Gastroesophageal sphincter (tissue), 4 donors: ENCODE measurements at regions not wholly inside any gene's neighbourhood (a gene's known extent, or its start where the extent isn't known, plus 50 kb on each side); places are given as distances from the start of the nearest gene placed in this dataset.

Source experiments
- ATAC-seq: fragments of 150-250 bp; one replicate; pipeline ENCODE4 v1.9.1; 2016; ENCODE audit warnings: mild to moderate bottlenecking, moderate library complexity
- H3K27ac ChIP-seq, 4 donors: fragments of 200-600 bp; sonication (generic) in 3 of 4; 1 replicate in 3 of 4; 2 replicates in 1 of 4; pipeline ENCODE4 v1.5.1; 2016 to 2019
- H3K27me3 ChIP-seq: fragments of 200-600 bp; sonication (generic); one replicate; pipeline ENCODE4 v1.5.1; 2019
- H3K36me3 ChIP-seq, 2 donors: fragments of 200-600 bp; sonication (generic); one replicate each; pipeline ENCODE4 v1.5.1; 2019; ENCODE audit warnings: control low read depth in 1 of 2
- H3K4me1 ChIP-seq, 3 donors: fragments of 200-600 bp; sonication (generic); 1 replicate in 2 of 3; 2 replicates in 1 of 3; pipeline ENCODE4 v1.5.1; 2016 to 2019; ENCODE audit warnings: control low read depth in 2 of 3
- H3K4me3 ChIP-seq, 2 donors: fragments of 200-600 bp; sonication (generic); one replicate each; pipeline ENCODE4 v1.5.1; 2019; ENCODE audit warnings: mild to moderate bottlenecking in 1 of 2, moderate library complexity in 1 of 2
- H3K9me3 ChIP-seq, 3 donors: fragments of 200-600 bp; sonication (generic); one replicate each; pipeline ENCODE4 v1.5.1; 2017 to 2019; ENCODE audit warnings: control low read depth in 2 of 3
- EP300 ChIP-seq: sonication (generic); formaldehyde crosslinking; IDR thresholded peaks from one replicate; pipeline ENCODE4 v1.6.1; 2017; ENCODE audit warnings: antibody characterized with exemption, mild to moderate bottlenecking
- POLR2A ChIP-seq, 2 donors: fragments of 450-650 bp; IDR thresholded peaks; one replicate each; pipeline ENCODE4 v1.6.1; 2017; ENCODE audit warnings: antibody characterized with exemption in 2 of 2, mild to moderate bottlenecking in 2 of 2, moderate library complexity in 1 of 2
- POLR2AphosphoS5 ChIP-seq: sonication (generic); formaldehyde crosslinking; IDR thresholded peaks from one replicate; pipeline ENCODE4 v1.6.1; 2017; ENCODE audit warnings: antibody characterized with exemption
- WGBS, 2 donors: methylation state at CpG; one replicate each; pipeline ENCODE4 v1.1.5; 2018; ENCODE audit warnings: low coverage in 1 of 2; 5-methylcytosine and 5-hydroxymethylcytosine counted together
- TF ChIP-seq, protein P1 (sequence below), 4 experiments: fragments of 200-600 bp in 2 of 4; fragments of 450-650 bp in 2 of 4; sonication (generic) in 1 of 4; IDR thresholded peaks; one replicate each; pipeline ENCODE4 v1.5.1; 2017 to 2019; ENCODE audit warnings: antibody characterized with exemption in 4 of 4, mild to moderate bottlenecking in 2 of 4, moderate library complexity in 2 of 4

- H3K4me3 ChIP-seq, result no peak overlapping the region
- no peak overlapping the region for H3K27ac ChIP-seq
- no peaks in the 10 kb centered on the region for H3K36me3 ChIP-seq
- H3K4me1 ChIP-seq, result no peaks in the 10 kb centered on the region
- WGBS, 2 donors, result 69 to 88% methylated on average over 4 to 5 of the region's 5 CpGs
- no peak for ATAC-seq
- no peaks in the 10 kb centered on the region for H3K9me3 ChIP-seq
- H3K27me3 ChIP-seq, result no peaks in the 10 kb centered on the region
- TF ChIP-seq POLR2A (IDR thresholded peaks at IDR 0.05) (no peak), EP300 (no peak), POLR2AphosphoS5 (no peak)
- TF ChIP-seq, protein P1, sequence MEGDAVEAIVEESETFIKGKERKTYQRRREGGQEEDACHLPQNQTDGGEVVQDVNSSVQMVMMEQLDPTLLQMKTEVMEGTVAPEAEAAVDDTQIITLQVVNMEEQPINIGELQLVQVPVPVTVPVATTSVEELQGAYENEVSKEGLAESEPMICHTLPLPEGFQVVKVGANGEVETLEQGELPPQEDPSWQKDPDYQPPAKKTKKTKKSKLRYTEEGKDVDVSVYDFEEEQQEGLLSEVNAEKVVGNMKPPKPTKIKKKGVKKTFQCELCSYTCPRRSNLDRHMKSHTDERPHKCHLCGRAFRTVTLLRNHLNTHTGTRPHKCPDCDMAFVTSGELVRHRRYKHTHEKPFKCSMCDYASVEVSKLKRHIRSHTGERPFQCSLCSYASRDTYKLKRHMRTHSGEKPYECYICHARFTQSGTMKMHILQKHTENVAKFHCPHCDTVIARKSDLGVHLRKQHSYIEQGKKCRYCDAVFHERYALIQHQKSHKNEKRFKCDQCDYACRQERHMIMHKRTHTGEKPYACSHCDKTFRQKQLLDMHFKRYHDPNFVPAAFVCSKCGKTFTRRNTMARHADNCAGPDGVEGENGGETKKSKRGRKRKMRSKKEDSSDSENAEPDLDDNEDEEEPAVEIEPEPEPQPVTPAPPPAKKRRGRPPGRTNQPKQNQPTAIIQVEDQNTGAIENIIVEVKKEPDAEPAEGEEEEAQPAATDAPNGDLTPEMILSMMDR (IDR thresholded peaks at IDR 0.05), result no peak
These were observed 60.4 kb upstream of the MBNL2 start for GRCh38 chr13:97161582-97162231.

GRCh38 chr13:97165502-97166425 is 56.4 kb upstream of the MBNL2 start:
- Histone ChIP-seq H3K9me3 (no peaks in the 10 kb centered on the region), H3K4me1 (no peaks in the 10 kb centered on the region), H3K36me3 (no peaks in the 10 kb centered on the region), H3K4me3 (no peak overlapping the region), H3K27ac (no peak overlapping the region), H3K27me3 (no peaks in the 10 kb centered on the region)
- 88 to 100% methylated on average over 2 of the region's 2 CpGs for WGBS, 2 donors
- TF ChIP-seq, protein P1 (IDR thresholded peaks at IDR 0.05), result no peak
- TF ChIP-seq POLR2AphosphoS5 (no peak), POLR2A (IDR thresholded peaks at IDR 0.05) (no peak), EP300 (no peak)
- no peak for ATAC-seq

DNA sequence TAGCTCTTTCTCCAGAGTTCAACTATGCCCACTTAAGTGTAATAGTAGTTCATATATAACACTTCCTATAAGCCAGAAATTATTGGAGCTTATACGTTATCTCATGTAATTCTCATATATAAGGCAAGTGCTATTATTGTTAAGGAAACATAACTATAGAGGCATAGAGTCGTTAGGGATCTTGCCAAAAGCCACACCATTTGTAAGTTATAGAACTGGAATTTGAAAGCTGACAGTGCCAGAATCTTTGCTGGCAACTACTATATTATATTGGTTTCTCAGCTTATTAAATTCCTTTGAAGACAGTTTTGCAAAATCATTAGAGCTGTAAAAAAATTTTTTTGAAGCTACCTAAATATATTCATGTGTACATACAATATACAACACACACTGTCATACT is 51.0 kb upstream of the MBNL2 start:
- H3K4me1 ChIP-seq, result no peaks in the 10 kb centered on the region
- H3K27ac ChIP-seq, result no peak overlapping the region
- TF ChIP-seq POLR2AphosphoS5, result no peak
- TF ChIP-seq EP300, result no peak
- TF ChIP-seq POLR2A (IDR thresholded peaks at IDR 0.05), result no peak
- TF ChIP-seq, protein P1 (IDR thresholded peaks at IDR 0.05), result no peak
- no peak overlapping the region for H3K4me3 ChIP-seq
- WGBS, 2 donors, result 57 to 91% methylated on average over 2 of the region's 2 CpGs
- H3K9me3 ChIP-seq, result no peaks in the 10 kb centered on the region
- no peaks in the 10 kb centered on the region for H3K36me3 ChIP-seq
- no peaks in the 10 kb centered on the region for H3K27me3 ChIP-seq
- no peak for ATAC-seq
